GM18909 (cell line): ENCODE measurements at regions not wholly inside any gene's neighbourhood (a gene's known extent, or its start where the extent isn't known, plus 50 kb on each side); places are given as distances from the start of the nearest gene placed in this dataset.

Source experiments
- ATAC-seq: cut with Tn5 transposase; IDR thresholded peaks from one replicate; pipeline ENCODE4 v1.9.1; 2021; ENCODE audit warnings: mild to moderate bottlenecking; ENCODE audit not compliant: unreplicated experiment, poor library complexity

DNA sequence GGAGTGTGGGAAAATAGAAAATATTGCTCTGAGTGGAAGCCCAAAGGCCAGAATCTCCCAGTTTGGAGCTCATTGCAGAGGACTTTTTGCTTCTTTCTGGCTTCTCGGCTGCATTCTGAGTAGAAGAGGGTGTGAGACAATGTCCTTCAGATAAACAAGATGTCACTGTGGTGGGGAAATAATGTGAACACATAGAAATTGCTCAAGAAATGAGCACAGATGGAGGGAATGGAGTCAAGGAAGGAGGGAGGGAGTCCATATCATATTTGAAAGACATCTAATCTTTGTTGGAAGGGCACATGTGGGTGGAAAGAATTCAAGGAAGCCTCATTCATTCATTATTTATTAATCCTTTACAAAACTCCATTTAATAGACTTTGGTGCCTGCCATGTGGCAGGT lies 145.3 kb downstream of the FAM43A start:
- no peak for ATAC-seq

DNA sequence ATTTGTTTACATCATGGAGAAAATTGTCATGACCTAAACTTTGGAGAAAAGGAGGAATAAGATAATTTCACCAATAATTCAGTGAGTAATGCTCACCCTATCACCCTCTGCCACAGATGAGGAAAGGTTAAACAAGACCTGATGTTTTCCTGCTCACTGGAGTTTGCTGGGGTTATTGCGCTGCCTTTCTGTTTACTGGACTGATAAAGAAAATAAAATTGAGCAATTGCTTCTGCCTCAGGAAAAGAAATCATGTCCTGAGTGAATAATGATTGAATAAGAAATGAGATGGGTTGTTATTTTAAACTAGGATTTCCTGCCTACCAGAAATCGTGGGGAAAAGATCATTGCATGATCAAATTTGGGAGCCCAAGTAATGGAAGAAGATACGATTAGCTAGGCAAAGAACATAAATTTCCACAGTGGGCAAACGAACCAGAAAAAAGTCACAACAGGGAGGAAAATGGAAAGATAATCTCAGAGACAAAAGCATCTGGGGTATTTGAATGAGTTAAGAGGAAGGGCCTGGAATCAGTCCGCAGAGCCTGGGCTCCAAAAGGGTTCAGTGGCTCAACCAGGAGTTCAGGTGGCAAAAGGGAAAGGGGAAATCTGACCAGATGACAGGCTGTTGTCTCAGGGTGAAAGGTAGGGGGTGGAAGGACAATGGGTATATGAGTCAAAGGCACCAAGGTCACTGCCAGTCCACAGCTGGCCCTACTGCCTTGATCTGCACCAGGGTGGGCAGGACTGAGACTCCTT lies 146.8 kb downstream of the FAM43A start:
- no peak for ATAC-seq

DNA sequence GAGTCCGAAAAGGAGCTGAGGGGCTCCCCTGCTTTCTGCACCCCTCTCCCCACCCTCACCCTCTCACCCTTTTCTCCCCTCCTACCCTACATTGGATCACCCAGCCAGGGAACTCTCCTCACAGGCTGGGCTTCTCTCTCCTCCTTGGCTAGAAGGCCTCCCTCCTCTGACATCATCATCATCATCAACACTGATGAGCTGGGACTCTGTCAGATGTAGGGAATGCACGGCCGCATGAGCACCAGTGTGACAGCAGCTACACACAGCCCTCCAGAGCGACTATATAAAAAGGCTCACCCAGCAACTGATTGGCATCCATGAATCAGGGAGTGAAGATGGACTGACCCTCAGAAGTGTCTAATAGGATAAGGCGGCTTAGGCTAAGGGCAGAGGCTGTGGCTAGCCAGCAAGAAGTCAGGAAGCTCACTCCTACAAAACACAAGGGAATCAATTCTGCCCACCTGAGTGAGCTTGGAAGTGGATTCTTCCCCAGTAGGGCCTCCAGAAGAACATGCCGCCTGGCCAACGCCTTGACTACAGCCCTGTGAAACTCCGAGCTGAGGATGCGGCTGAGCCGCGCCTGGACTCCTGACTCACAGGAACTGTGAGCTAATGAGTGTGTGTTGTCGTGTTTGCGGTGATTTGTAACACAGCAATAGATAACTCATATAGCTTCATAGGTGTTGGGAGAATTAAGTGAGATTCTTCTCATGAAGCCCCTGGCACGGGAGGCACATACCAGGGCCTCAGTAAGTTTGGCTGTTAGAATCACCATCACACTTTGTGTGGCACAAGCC lies 147.6 kb downstream of the FAM43A start:
- ATAC-seq = no peak

DNA sequence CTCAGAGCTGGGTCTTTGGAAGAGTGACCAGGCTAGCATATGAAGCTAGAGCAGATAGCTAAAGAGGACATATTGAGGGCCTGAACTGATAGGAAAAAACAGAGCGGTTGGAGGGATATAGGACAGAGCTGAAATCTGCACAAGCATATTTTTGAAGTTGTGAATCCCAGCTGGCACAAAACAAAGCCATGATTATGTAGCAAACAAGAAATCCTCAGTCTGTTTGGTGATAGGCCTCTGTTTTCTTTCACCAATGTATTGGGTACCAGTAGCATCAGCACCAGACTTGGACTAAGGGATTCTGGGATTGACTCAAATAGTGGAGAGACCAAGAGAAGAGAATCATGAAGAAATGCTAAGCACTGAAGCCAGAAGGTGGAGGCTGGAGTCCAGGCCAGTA lies 151.0 kb downstream of the FAM43A start:
- no peak for ATAC-seq

DNA sequence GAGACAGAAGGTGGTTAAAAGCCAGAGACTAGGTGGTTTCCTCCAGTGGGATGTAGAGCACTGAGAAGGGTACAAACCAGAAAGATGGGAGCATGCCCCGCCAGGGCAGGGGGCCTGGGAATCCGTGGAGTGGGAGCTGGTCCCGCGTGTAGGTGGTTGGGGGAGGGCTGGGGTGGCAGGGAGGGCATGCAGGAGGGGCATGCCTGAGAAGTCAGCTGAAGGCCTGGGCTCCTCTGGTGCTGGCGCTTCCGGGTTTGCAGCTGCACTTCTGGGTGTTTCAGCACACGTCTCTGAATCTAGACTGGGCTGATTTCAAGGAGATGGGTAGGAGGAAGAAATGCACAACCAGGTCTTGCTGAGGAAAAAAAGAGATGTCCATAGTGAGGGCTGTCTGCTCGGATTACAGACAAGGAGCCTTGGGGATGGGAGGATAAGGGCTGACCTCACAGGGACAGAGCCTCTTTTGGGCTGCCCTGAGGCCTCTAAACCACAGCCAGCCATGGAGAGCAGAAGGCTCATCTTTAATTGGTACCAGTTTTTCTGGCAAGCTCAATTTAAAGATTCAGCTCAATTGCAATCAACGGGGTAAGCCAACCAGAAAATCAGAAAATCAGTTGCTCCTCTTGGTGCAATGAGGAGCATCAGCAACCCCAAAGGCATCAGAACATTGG lies 151.9 kb downstream of the FAM43A start:
- ATAC-seq = no peak

DNA sequence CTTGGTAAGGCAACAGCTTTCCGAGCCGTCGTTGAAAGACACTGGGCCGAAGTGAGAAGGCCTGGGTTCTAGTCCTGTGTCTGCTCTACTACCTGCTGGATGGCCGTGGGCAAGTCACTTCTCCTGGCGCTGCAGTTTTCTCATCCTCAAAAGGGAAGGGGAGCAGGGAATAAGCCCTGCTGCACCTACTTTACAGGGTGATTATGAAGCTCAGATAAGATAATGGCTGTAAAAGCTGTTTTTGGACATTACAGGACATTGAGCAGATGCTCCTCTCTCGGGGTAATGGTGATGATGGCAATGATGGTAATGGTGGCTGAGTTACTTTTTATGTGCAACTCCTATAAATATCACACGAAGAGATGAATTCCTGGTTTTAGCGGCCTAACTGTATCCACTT lies 152.6 kb downstream of the FAM43A start:
- no peak for ATAC-seq

DNA sequence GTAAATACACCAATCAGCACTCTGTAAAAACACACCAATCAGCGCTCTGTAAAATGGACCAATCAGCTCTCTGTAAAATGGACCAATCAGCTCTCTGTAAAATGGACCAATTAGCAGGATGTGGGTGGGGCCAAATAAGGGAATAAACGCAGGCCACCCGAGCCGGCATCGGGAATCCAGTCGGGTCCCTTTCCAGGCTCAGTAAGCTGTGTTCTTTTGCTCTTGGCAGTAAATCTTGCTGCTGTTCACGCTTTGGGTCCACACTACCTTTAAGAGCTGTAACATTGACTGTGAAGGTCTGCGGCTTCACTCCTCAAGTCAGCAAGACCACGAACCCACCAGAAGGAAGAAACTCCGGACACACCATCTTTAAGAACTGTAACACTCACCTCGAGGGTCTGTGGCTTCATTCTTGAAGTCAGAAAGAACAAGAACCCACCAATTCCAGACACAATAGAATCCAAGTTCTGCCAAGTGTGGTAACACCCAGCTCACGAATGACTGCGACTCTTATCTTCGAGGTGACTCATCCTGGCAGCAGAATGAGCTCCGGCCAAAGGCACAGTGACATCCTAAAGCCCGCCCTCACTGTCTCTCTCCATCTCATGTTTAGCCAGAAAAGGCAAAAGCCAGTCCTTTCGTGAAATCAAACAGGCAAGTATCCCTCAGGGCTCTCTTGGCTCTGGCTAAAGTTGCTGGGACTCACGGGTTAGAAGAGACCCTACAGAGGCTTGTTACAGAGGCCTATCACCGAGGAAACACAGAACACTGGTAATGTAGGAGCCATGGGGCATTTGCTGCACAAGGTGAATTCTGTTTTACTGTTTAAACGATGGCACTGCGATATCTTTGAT lies 155.2 kb downstream of the FAM43A start:
- ATAC-seq = no peak

DNA sequence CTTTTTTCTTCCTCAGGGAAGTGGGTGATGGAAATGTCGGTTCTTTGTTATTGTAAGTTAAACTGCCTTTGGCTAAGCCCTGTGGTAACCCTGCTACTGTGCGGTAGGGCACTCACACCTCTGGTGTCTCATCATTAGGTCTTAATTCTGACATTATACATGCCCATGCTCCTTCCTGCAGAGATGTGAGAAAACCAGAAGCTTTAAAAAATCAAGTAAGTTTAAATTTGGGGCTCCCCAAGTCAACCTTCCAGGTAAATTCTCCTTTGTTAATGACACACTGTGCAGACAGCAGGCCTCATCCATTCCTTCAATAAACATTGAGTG lies 155.8 kb downstream of the FAM43A start:
- ATAC-seq = no peak

DNA sequence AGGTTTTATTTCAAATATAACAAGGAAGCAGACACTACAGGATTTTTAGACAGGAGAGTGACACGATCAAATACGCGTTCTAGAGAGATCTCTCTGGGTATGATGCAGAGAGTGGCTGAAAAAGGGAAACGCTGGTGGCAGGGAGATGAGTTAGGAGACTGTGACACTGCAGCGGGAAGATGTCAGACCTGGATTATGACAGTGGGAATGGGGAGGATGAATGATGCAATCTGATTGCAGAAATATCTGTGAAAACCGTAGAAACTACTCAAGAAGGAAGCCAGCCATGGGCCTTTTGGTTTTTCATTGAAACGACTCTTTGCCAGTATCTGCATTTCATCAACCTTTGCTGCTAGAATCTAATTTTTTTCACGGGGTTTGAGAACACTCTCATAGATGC lies 157.9 kb downstream of the FAM43A start:
- ATAC-seq = no peak

DNA sequence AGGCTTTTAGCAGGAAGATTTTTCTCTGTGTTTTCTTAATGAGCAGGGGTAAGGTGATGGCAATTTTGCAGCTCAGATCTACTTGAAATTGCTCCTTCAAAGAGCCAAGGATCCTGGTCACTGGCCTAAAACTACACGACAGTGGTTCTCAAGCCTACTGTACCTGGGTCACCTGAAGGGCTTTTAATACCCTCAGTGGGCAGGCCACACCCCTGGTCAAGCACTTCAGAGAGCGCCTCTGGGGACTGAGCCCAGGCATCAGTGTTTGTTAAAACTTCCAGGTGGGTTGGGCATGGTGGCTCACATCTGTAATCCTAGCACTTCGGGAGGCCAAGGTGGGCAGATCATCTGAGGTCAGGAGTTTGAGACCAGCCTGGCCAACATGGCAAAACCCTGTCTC lies 158.4 kb downstream of the FAM43A start:
- no peak for ATAC-seq

DNA sequence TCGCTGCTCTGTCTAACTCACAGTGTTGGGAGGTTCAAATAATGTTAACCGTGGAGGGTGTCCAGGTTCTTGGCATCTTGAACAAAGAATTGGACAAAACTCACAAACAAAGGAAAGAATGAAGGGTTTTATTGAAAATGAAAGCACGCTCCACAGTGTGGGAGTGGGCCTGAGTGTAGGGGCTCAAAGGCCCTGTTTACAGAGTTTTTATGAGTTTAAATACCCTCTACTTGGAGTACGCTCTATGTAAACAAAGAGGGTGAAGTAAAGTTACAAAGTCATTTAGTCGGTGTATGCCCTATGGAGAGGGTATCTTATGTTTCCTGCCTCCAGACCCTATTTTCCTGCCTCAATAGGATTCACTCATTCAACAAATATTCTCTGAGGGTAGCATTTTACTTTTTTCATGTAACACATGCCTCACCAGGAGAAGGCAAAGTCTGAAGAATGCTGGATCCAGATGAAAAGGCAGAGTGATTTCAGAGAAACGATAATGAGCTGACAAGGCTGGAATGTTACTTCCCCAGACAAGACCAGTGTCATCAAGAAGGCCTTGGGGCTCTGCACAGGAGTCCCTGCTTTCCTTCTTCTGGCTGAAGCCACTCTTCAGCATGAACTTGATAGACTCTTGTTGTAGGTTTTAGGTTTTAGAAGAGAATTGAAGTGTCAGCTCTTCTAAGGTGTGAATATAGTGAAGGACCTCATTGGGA lies 163.6 kb downstream of the FAM43A start:
- ATAC-seq = no peak

DNA sequence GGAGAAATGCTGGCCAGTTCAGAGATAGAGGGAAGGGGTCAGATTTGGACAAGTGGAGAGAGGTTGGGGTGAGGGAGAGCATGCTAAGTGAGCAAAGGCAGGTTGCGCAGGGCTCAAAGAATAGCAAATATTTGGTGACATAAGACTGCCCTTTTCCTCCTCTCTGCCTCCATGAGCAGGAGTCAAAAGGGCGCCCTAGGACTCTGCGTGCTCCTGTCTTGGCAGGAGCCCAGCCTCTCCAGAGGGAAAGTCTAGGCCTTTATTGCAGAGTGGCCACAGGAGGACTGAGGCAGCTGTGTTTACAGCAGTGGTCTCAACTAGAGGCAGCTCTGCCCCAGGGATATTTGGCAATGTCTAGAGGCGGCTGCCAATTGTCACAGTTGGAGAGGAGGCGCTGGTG lies 165.6 kb downstream of the FAM43A start:
- ATAC-seq = no peak

DNA sequence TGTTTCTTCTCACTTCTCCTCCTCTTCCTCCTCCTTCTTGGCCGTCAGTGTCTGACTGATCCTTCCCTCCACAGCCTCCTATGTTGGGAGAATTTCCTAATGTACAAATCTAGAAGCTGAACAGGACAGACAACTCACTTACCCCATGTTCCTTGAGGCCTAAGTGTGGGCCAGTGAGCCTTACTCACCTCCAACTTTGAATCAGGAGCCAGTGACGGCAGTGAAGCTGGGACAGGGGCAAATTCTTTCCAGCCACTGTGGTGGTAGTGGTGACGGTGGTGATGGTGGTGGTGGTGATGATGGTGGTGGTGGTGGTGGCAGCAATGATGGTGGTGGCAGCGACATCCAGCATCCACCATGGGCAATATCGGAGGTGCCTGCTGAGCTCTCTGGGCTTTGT lies 166.3 kb downstream of the FAM43A start:
- ATAC-seq = no peak

DNA sequence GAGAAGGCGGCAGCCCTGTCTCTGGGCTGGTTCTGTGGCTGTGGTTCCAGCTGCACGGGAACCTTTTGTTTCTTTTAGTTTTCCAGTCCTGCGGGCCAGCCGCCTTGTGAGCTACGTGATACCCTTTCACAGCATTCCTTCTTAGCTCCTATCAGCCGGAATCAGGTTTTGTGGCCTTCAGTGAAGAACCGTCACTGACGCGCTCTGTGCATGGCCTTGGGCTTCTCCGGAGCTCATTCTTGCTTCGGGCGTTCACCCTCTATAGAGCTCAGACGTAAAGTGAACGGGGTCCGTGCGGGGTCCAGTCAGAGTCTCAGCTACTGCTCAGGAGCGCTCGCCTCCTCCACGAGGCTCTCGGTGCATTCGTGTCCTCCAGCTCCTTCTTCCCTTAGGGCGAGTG lies 166.7 kb downstream of the FAM43A start:
- no peak for ATAC-seq

DNA sequence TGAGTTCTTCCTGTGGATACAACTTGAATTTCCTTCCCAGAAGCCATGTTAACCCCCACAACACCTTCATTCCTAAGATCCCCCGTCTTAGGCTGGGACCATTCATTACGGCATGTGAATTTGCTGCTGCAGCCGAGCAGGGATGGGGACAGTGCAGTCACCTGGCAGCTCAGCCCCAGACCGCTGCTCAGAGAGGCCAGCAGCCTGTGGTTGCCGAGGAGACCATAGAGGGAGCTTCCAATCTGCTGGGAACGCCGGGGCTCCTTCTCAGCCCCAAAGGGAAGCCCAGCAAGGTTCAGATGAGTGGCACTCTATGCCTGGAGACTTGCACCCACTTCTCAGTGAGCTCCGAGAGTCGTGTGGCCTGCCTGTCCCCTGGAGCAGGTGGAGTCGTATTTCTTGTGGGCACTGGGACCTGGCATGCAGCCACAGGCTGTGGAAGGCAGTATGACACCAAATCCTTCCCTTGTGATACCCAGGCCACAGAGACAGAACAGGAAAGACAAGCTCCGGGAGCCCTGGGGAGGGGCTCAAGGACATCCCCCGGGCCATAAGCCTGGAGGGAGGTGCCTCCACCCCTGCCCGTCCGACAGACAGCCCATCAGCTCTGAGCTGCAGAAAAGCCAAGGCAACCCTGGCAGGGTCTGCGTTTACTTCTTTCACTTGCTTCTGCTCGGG lies 167.3 kb downstream of the FAM43A start:
- ATAC-seq = no peak

DNA sequence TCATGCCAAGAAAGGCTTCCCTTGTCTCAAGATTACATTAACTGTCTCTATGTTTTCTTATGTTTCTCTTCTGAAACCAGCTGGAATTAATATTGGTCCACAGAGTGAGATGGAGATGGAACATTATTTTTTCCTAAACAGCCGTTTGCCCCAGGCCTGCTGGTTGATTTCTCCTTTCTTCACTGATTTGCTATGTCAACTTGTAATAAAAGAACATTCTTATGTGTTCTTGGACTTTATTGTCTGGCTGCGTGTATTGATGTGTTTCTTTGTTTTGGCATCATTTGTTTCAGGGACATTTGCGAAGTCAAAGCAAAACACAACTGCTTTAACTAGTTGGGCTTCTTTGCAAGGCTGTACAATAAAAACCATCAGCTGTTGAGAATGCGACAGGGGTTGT lies 168.5 kb downstream of the FAM43A start:
- no peak for ATAC-seq

DNA sequence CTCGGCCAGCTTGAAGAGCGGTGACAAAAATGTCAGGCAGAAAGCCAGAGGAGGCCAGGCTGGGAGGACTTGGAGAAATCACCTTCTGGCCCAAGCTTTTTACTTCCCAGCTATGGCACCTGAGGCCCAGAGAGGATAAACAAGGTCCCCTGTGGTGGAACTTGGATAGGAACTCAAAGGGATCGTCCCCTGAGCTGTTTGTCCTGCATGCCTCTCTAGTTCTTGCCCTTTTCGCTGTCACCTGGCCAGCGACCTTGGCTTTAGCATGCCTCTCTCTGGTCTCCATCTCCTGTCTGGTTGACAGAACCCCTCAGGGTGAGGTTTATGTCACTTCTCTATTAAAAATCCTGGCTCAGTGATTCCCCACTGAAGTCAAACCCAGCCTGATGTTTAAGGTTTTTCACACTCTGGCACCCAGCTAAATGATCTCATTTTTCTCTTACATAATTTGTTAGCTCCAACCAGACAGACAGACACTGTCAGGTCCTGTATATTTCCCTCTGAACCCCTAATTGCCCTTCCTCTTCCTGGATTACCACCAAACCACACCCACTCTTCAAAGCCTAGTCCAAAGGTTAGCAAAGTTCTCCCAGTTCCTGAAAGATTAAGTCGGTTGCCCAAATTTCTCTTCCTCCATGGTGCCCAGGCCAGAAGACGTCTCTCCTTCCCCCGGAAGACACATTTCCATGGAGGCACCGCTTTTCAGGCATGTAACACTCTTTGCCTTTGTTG lies 169.1 kb downstream of the FAM43A start:
- no peak for ATAC-seq

DNA sequence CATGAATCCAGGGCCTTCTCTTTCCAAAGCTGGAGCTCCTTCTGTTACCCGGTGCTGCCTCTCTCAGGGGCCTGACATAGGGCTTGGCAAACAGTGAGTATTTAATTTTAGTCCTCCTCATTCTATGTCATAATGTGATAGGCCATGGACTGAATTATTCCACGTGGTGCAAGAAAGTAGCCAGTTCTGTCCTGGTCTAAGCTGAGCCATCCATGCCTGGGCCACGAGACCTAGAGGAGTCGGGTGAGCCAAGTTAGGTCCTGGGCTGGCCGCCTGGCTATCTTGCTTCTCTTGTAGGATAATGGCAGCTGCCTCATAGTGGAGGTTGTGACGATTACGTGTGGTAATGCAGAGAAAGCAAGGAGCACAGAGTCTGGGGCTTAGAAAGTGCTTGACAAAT lies 170.6 kb downstream of the FAM43A start:
- ATAC-seq = no peak
